ENCODE measurements at regions not wholly inside any gene's neighbourhood (a gene's known extent, or its start where the extent isn't known, plus 50 kb on each side); places are given as distances from the start of the nearest gene placed in this dataset.

GRCh38 chr5:21070858-21071257 is 1082.9 kb upstream of the CDH18 start:
- TF ChIP-seq POLR2A (IDR thresholded peaks at IDR 0.05), result no peak
- TF ChIP-seq CTCF (IDR thresholded peaks at IDR 0.05 in 4 of 5, conservative IDR thresholded peaks at IDR 0.05 in 1 of 5), result no peak
